OCI-LY7 (cell line): ENCODE measurements at regions not wholly inside any gene's neighbourhood (a gene's known extent, or its start where the extent isn't known, plus 50 kb on each side); places are given as distances from the start of the nearest gene placed in this dataset.

ENCODE experiments used
- BruUV-seq: library from RNA; stranded (reverse); fragments of 400-500 nt; replicated peaks from 2 replicates; lab custom pipeline; 2021; lab: Mats Ljungman, UMichigan
- CTCF ChIA-PET: fragments of 300-600 bp; sonication (Branson Sonifier 250); formaldehyde crosslinking; loops from one replicate; lab custom pipeline; 2022; ENCODE audit warnings: antibody characterized with exemption; ENCODE audit not compliant: unreplicated experiment; lab: Charles Lee
- POLR2A ChIA-PET: fragments of 300-600 bp; sonication (Branson Sonifier 250); formaldehyde crosslinking; loops from one replicate; lab custom pipeline; 2022; ENCODE audit warnings: antibody characterized with exemption; lab: Charles Lee
- DNase-seq: peaks from one replicate; pipeline ENCODE4 v3.0.0-alpha.2; 2015; ENCODE audit warnings: low spot score
- H2AFZ ChIP-seq: fragments of 200-600 bp; sonication (generic), shearing (Covaris generic); 2 replicates; pipeline ENCODE4 v1.6.1; 2014; ENCODE audit warnings: mild to moderate bottlenecking, antibody characterized with exemption, low read length, moderate library complexity
- H3K27ac ChIP-seq: fragments of 200-600 bp; sonication (generic); 2 replicates; pipeline ENCODE4 v1.5.1; 2014; ENCODE audit warnings: mixed run types, low read depth, mild to moderate bottlenecking, moderate library complexity, low read length, inconsistent platforms; ENCODE audit not compliant: poor library complexity, severe bottlenecking
- H3K36me3 ChIP-seq: fragments of 200-600 bp; sonication (generic); 2 replicates; pipeline ENCODE4 v1.6.1; 2014; ENCODE audit warnings: mild to moderate bottlenecking, antibody characterized with exemption, low read length, moderate library complexity, mixed read lengths; ENCODE audit not compliant: insufficient read depth
- H3K4me1 ChIP-seq: fragments of 200-600 bp; sonication (generic); 2 replicates; pipeline ENCODE4 v1.5.1; 2014; ENCODE audit warnings: mild to moderate bottlenecking, low read length; ENCODE audit not compliant: insufficient read depth, poor library complexity, severe bottlenecking
- H3K4me2 ChIP-seq: fragments of 200-600 bp; sonication (generic); 2 replicates; pipeline ENCODE4 v1.6.1; 2014; ENCODE audit warnings: mild to moderate bottlenecking, low read length
- H3K4me3 ChIP-seq: fragments of 200-600 bp; sonication (generic); 2 replicates; pipeline ENCODE4 v1.5.1; 2014; ENCODE audit warnings: mild to moderate bottlenecking, low read depth, low read length; ENCODE audit not compliant: poor library complexity, severe bottlenecking
- H3K79me2 ChIP-seq: fragments of 200-600 bp; sonication (generic); 2 replicates; pipeline ENCODE4 v1.6.1; 2016; ENCODE audit warnings: low read depth, mild to moderate bottlenecking, low read length, moderate library complexity, mixed read lengths; ENCODE audit not compliant: insufficient read depth
- H3K9me2 ChIP-seq: fragments of 200-600 bp; sonication (generic); 2 replicates; pipeline ENCODE4 v1.6.1; 2016; ENCODE audit warnings: mild to moderate bottlenecking, low read length, mixed read lengths; ENCODE audit not compliant: insufficient read depth
- H3K9me3 ChIP-seq: fragments of 200-600 bp; sonication (generic); 2 replicates; pipeline ENCODE4 v1.6.1; 2014; ENCODE audit warnings: mild to moderate bottlenecking, mixed run types, low read length, mixed read lengths
- H4K20me1 ChIP-seq: fragments of 200-600 bp; sonication (generic); 2 replicates; pipeline ENCODE4 v1.6.1; 2014; ENCODE audit warnings: mild to moderate bottlenecking, antibody characterized with exemption, low read length, moderate library complexity, mixed read lengths; ENCODE audit not compliant: insufficient read depth
- CTCF ChIP-seq: fragments of 200-600 bp; sonication (generic); conservative IDR thresholded peaks from 2 replicates; pipeline ENCODE4 v1.5.1; 2014; ENCODE audit warnings: mild to moderate bottlenecking, antibody characterized with exemption, low read length, moderate library complexity, mixed read lengths
- EZH2phosphoT487 ChIP-seq: fragments of 200-600 bp; sonication (generic); IDR thresholded peaks from 2 replicates; pipeline ENCODE4 v1.6.1; 2018; ENCODE audit warnings: low read depth, borderline replicate concordance, mild to moderate bottlenecking, mixed run types, antibody characterized with exemption, low read length, moderate library complexity, mixed read lengths
- intact Hi-C: fragments of 100-400 bp; cut with micrococcal nuclease; formaldehyde crosslinking; loops from one replicate; pipeline ENCODE4 v1.10.0; 2022; ENCODE audit not compliant: unreplicated experiment

- ChIA-PET CTCF (no interaction called here), POLR2A (no interaction called here)
- Histone ChIP-seq H3K79me2 (no peaks in the 10 kb centered on the region), H2AFZ (no peak overlapping the region), H3K9me2 (no peaks in the 10 kb centered on the region), H4K20me1 (no peaks in the 10 kb centered on the region), H3K4me2 (no peak overlapping the region), H3K36me3 (no peaks in the 10 kb centered on the region), H3K27ac (no peak overlapping the region), H3K4me1 (no peaks in the 10 kb centered on the region), H3K4me3 (no peak overlapping the region), H3K9me3 (no peaks in the 10 kb centered on the region)
- DNase-seq, result no peak
- intact Hi-C loops, result no loop called here
- no TSS peak for BruUV-seq
- TF ChIP-seq EZH2phosphoT487 (no peak), CTCF (no peak)
These were observed 60.9 kb upstream of the HPCAL1 start for GRCh38 chr2:10241641-10242430.

- TF ChIP-seq CTCF, result no peak
- TF ChIP-seq EZH2phosphoT487, result no peak
- no peaks in the 10 kb centered on the region for H3K4me1 ChIP-seq
- H3K4me3 ChIP-seq, result no peak overlapping the region
- intact Hi-C loops, result no loop called here
- H3K79me2 ChIP-seq, result no peaks in the 10 kb centered on the region
- BruUV-seq, result no TSS peak
- H4K20me1 ChIP-seq, result no peaks in the 10 kb centered on the region
- DNase-seq, result no peak
- H3K36me3 ChIP-seq, result no peaks in the 10 kb centered on the region
- H3K4me2 ChIP-seq, result no peak overlapping the region
- H2AFZ ChIP-seq, result no peak overlapping the region
- no peaks in the 10 kb centered on the region for H3K9me2 ChIP-seq
- no peak overlapping the region for H3K27ac ChIP-seq
- no peaks in the 10 kb centered on the region for H3K9me3 ChIP-seq
- ChIA-PET CTCF (no interaction called here), POLR2A (no interaction called here)
These were observed 60.3 kb upstream of the HPCAL1 start for GRCh38 chr2:10242451-10242850.
